Naive thymus-derived CD4-positive, alpha-beta T cell (primary cell): ENCODE measurements at regions not wholly inside any gene's neighbourhood (a gene's known extent, or its start where the extent isn't known, plus 50 kb on each side); places are given as distances from the start of the nearest gene placed in this dataset.

Source experiments
- ATAC-seq: fragments of 150-1000 bp; cut with Tn5 transposase; 2 replicates; pipeline ENCODE4 v1.10.0; 2021; ENCODE audit warnings: mild to moderate bottlenecking, moderate library complexity
- CTCF ChIA-PET: fragments of 350-600 bp; sonication (Branson Sonifier 250); formaldehyde crosslinking; loops from one replicate; lab custom pipeline; 2021; ENCODE audit warnings: antibody characterized with exemption; lab: Charles Lee
- POLR2A ChIA-PET: fragments of 350-600 bp; sonication (Branson Sonifier 250); formaldehyde crosslinking; loops from one replicate; lab custom pipeline; 2021; ENCODE audit warnings: antibody characterized with exemption, inconsistent platforms; lab: Charles Lee
- DNase-seq, 9 donors: peaks; one replicate each; pipeline versions ENCODE4 v3.0.0 to v3.0.0-alpha.2; 2020 to 2022; ENCODE audit warnings: mixed read lengths in 1 of 9
- H3K27ac ChIP-seq: one replicate; pipeline ENCODE4 v1.7.0; 2013; ENCODE audit warnings: mild to moderate bottlenecking, low read depth, low read length, moderate library complexity
- H3K27me3 ChIP-seq, 2 donors: one replicate each; pipeline ENCODE4 v1.7.0; 2013; ENCODE audit warnings: low read length in 2 of 2, mild to moderate bottlenecking in 2 of 2, moderate library complexity in 2 of 2; ENCODE audit not compliant: control insufficient read depth in 2 of 2, insufficient read depth in 2 of 2
- H3K36me3 ChIP-seq, 3 experiments: 1 replicate in 2 of 3; 2 replicates in 1 of 3; pipeline ENCODE4 v1.7.0; 2013; ENCODE audit warnings: low read length in 3 of 3, mild to moderate bottlenecking in 3 of 3, moderate library complexity in 1 of 3; ENCODE audit not compliant: insufficient read depth in 3 of 3, control insufficient read depth in 2 of 3
- H3K4me1 ChIP-seq, 2 donors: one replicate each; pipeline ENCODE4 v1.7.0; 2013; ENCODE audit warnings: low read length in 2 of 2, mild to moderate bottlenecking in 2 of 2, moderate library complexity in 1 of 2; ENCODE audit not compliant: control insufficient read depth in 2 of 2, insufficient read depth in 2 of 2
- H3K4me3 ChIP-seq: 2 replicates; pipeline ENCODE4 v1.7.0; 2013; ENCODE audit warnings: mild to moderate bottlenecking, low read length
- H3K9me3 ChIP-seq, 3 experiments: 1 replicate in 2 of 3; 2 replicates in 1 of 3; pipeline ENCODE4 v1.7.0; 2013; ENCODE audit warnings: low read length in 3 of 3; ENCODE audit not compliant: control insufficient read depth in 2 of 3
- H3K27ac Mint-ChIP-seq, 9 donors: one replicate each; pipeline ENCODE4 v1.8.0; 2020 to 2022; ENCODE audit warnings: mixed read lengths in 9 of 9, mild to moderate bottlenecking in 8 of 9, moderate library complexity in 5 of 9, inconsistent platforms in 2 of 9
- H3K27me3 Mint-ChIP-seq, 5 donors: one replicate each; pipeline ENCODE4 v1.8.0; 2021 to 2022; ENCODE audit warnings: mixed read lengths in 5 of 5, mild to moderate bottlenecking in 1 of 5
- H3K36me3 Mint-ChIP-seq, 5 donors: one replicate each; pipeline ENCODE4 v1.8.0; 2020 to 2022; ENCODE audit warnings: mixed read lengths in 5 of 5, mild to moderate bottlenecking in 3 of 5, inconsistent platforms in 1 of 5
- H3K4me1 Mint-ChIP-seq, 7 donors: one replicate each; pipeline ENCODE4 v1.8.0; 2020 to 2022; ENCODE audit warnings: mixed read lengths in 7 of 7, mild to moderate bottlenecking in 3 of 7, inconsistent platforms in 1 of 7
- H3K4me3 Mint-ChIP-seq, 10 donors: one replicate each; pipeline ENCODE4 v1.8.0; 2020 to 2022; ENCODE audit warnings: mild to moderate bottlenecking in 10 of 10, mixed read lengths in 10 of 10, moderate library complexity in 6 of 10, inconsistent platforms in 2 of 10
- H3K9me3 Mint-ChIP-seq, 11 donors: one replicate each; pipeline ENCODE4 v1.8.0; 2020 to 2022; ENCODE audit warnings: mixed read lengths in 11 of 11, mild to moderate bottlenecking in 4 of 11, inconsistent platforms in 1 of 11, moderate library complexity in 1 of 11
- intact Hi-C, 2 donors: fragments of 100-400 bp; cut with micrococcal nuclease; formaldehyde crosslinking; loops; one replicate each; pipeline ENCODE4 v1.15.1; 2023

GRCh38 chr6:130742131-130742681 is 85.0 kb upstream of the SMLR1 start:
- Histone ChIP-seq H3K27ac (no peak overlapping the region), H3K9me3 (no peaks in the 10 kb centered on the region), H3K4me1 (no peaks in the 10 kb centered on the region), H3K27me3 (no peaks in the 10 kb centered on the region), H3K4me3 (no peak overlapping the region), H3K36me3 (no peaks in the 10 kb centered on the region)
- no peak for ATAC-seq
- intact Hi-C loops: no loop called here
- Mint-ChIP-seq H3K4me3 (no peak overlapping the region), H3K27ac (no peak overlapping the region), H3K4me1 (peaks cover 0 to 3% (median 0%) of the 10 kb centered on the region in 7 donors), H3K9me3 (peaks cover 0 to 2% (median 0%) of the 10 kb centered on the region in 11 donors), H3K27me3 (peaks cover 0 to 32% (median 5%) of the 10 kb centered on the region in 5 donors), H3K36me3 (no peaks in the 10 kb centered on the region)
- CTCF ChIA-PET: no interaction called here
- no peak for DNase-seq
- POLR2A ChIA-PET: no interaction called here

- Mint-ChIP-seq H3K27ac (no peak overlapping the region), H3K9me3 (peaks cover 0 to 2% (median 0%) of the 10 kb centered on the region in 11 donors), H3K4me1 (peaks cover 0 to 3% (median 0%) of the 10 kb centered on the region in 7 donors), H3K4me3 (no peak overlapping the region), H3K36me3 (no peaks in the 10 kb centered on the region), H3K27me3 (peaks cover 0 to 30% (median 5%) of the 10 kb centered on the region in 5 donors)
- intact Hi-C loops: no loop called here
- ChIA-PET CTCF (interaction anchor here (0.6 kb wide), 1 partner anchor 11 kb away, joined by 4 read pairs; no protein-coding TSS in a partner anchor), POLR2A (no interaction called here)
- DNase-seq: no peak
- no peak overlapping the region for H3K4me3 ChIP-seq
- no peak for ATAC-seq
- H3K4me1 ChIP-seq: no peaks in the 10 kb centered on the region
- H3K27ac ChIP-seq: no peak overlapping the region
- no peaks in the 10 kb centered on the region for H3K27me3 ChIP-seq
- no peaks in the 10 kb centered on the region for H3K9me3 ChIP-seq
- H3K36me3 ChIP-seq: no peaks in the 10 kb centered on the region
Measured at GRCh38 chr6:130743175-130743574, 84.0 kb upstream of the SMLR1 start.

GRCh38 chr6:130744576-130745366 is 82.4 kb upstream of the SMLR1 start:
- ChIA-PET CTCF (no interaction called here), POLR2A (no interaction called here)
- Mint-ChIP-seq H3K27ac (no peak overlapping the region), H3K36me3 (peaks cover 0 to 5% (median 0%) of the 10 kb centered on the region in 5 donors), H3K9me3 (peaks cover 0 to 11% (median 3%) of the 10 kb centered on the region in 11 donors), H3K27me3 (peaks cover 0 to 23% (median 5%) of the 10 kb centered on the region in 5 donors), H3K4me3 (no peak overlapping the region), H3K4me1 (peaks cover 0 to 3% (median 0%) of the 10 kb centered on the region in 7 donors)
- no peaks in the 10 kb centered on the region for H3K4me1 ChIP-seq
- H3K4me3 ChIP-seq: no peak overlapping the region
- DNase-seq (no peak), ATAC-seq (no peak)
- no peaks in the 10 kb centered on the region for H3K27me3 ChIP-seq
- H3K36me3 ChIP-seq: no peaks in the 10 kb centered on the region
- peaks cover 0 to 9% (median 2%) of the 10 kb centered on the region in 3 experiments for H3K9me3 ChIP-seq
- no peak overlapping the region for H3K27ac ChIP-seq
- intact Hi-C loops: no loop called here

- ATAC-seq: no peak
- Histone ChIP-seq H3K27ac (no peak overlapping the region), H3K4me3 (no peak overlapping the region), H3K27me3 (no peaks in the 10 kb centered on the region), H3K4me1 (no peaks in the 10 kb centered on the region), H3K9me3 (peaks cover 0 to 9% (median 5%) of the 10 kb centered on the region in 3 experiments), H3K36me3 (no peaks in the 10 kb centered on the region)
- CTCF ChIA-PET: no interaction called here
- no peak overlapping the region for H3K4me3 Mint-ChIP-seq
- H3K27me3 Mint-ChIP-seq: peaks cover 0 to 18% (median 0%) of the 10 kb centered on the region in 5 donors
- H3K36me3 Mint-ChIP-seq: peaks cover 0 to 5% (median 3%) of the 10 kb centered on the region in 5 donors
- no peak overlapping the region for H3K27ac Mint-ChIP-seq
- peaks cover 0 to 22% (median 5%) of the 10 kb centered on the region in 11 donors for H3K9me3 Mint-ChIP-seq
- POLR2A ChIA-PET: no interaction called here
- H3K4me1 Mint-ChIP-seq: peaks cover 0 to 3% (median 0%) of the 10 kb centered on the region in 7 donors
- DNase-seq: no peak
- intact Hi-C loops: no loop called here
Measured at GRCh38 chr6:130748041-130748440, 79.2 kb upstream of the SMLR1 start.

GRCh38 chr6:130749402-130749801 is 77.8 kb upstream of the SMLR1 start:
- ChIA-PET CTCF (interaction anchor here (0.6 kb wide), 1 partner anchor 124 kb away, joined by 5 read pairs; no protein-coding TSS in a partner anchor), POLR2A (no interaction called here)
- ATAC-seq (no peak), DNase-seq (no peak)
- no peak overlapping the region for H3K27ac Mint-ChIP-seq
- no peak overlapping the region for H3K4me3 Mint-ChIP-seq
- H3K27me3 Mint-ChIP-seq: peaks cover 0 to 18% (median 0%) of the 10 kb centered on the region in 5 donors
- H3K36me3 Mint-ChIP-seq: peaks cover 0 to 5% (median 3%) of the 10 kb centered on the region in 5 donors
- Histone ChIP-seq H3K27me3 (no peaks in the 10 kb centered on the region), H3K36me3 (no peaks in the 10 kb centered on the region), H3K27ac (no peak overlapping the region), H3K4me3 (no peak overlapping the region), H3K9me3 (peaks cover 0 to 9% (median 5%) of the 10 kb centered on the region in 3 experiments), H3K4me1 (no peaks in the 10 kb centered on the region)
- intact Hi-C loops: no loop called here
- peaks cover 0 to 3% (median 0%) of the 10 kb centered on the region in 7 donors for H3K4me1 Mint-ChIP-seq
- H3K9me3 Mint-ChIP-seq: peaks cover 0 to 22% (median 5%) of the 10 kb centered on the region in 11 donors

DNA sequence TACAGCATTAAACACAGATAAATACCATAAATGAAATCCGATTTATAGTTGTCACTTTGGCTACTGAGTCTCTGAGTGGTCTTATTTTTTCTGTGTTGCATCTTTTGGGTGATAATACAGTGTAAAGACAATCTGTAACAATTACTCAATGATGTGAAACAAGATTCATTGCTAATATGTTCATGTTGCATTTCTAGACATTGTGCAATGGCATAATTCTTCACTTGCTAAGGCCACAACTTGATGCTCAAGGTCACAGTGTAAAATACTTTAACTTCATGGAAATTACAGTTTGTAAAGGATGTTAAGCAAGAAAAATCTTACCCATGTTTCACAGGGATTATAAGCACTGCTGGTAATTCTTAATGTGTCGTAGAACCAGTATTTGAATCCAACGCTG is 74.9 kb upstream of the SMLR1 start:
- ChIA-PET POLR2A (no interaction called here), CTCF (no interaction called here)
- Histone ChIP-seq H3K27ac (no peak overlapping the region), H3K27me3 (no peaks in the 10 kb centered on the region), H3K4me3 (no peak overlapping the region), H3K9me3 (peaks cover 0 to 9% (median 5%) of the 10 kb centered on the region in 3 experiments), H3K4me1 (no peaks in the 10 kb centered on the region), H3K36me3 (no peaks in the 10 kb centered on the region)
- no peak for ATAC-seq
- no peak for DNase-seq
- peaks cover 0 to 5% (median 3%) of the 10 kb centered on the region in 5 donors for H3K36me3 Mint-ChIP-seq
- H3K9me3 Mint-ChIP-seq: peaks cover 0 to 22% (median 5%) of the 10 kb centered on the region in 11 donors
- intact Hi-C loops: no loop called here
- no peak overlapping the region for H3K27ac Mint-ChIP-seq
- no peak overlapping the region for H3K4me3 Mint-ChIP-seq
- no peaks in the 10 kb centered on the region for H3K4me1 Mint-ChIP-seq
- H3K27me3 Mint-ChIP-seq: peaks cover 0 to 18% (median 4%) of the 10 kb centered on the region in 5 donors
